Nephron progenitor cell (in vitro differentiated cells): ENCODE measurements at regions not wholly inside any gene's neighbourhood (a gene's known extent, or its start where the extent isn't known, plus 50 kb on each side); places are given as distances from the start of the nearest gene placed in this dataset.

Experiments
- DNase-seq: peaks from one replicate; pipeline ENCODE4 v3.0.0; 2021
- H3K27ac Mint-ChIP-seq: 2 replicates; pipeline ENCODE4 v1.8.0; 2021; ENCODE audit warnings: mild to moderate bottlenecking, moderate library complexity, mixed read lengths
- H3K27me3 Mint-ChIP-seq: 2 replicates; pipeline ENCODE4 v1.8.0; 2021; ENCODE audit warnings: mild to moderate bottlenecking, low read depth, mixed read lengths; ENCODE audit not compliant: poor library complexity
- H3K36me3 Mint-ChIP-seq: 2 replicates; pipeline ENCODE4 v1.8.0; 2021; ENCODE audit warnings: low read depth, mixed read lengths
- H3K4me1 Mint-ChIP-seq: 2 replicates; pipeline ENCODE4 v1.8.0; 2021; ENCODE audit warnings: mixed read lengths
- H3K4me3 Mint-ChIP-seq: 2 replicates; pipeline ENCODE4 v1.8.0; 2021; ENCODE audit warnings: mild to moderate bottlenecking, moderate library complexity, mixed read lengths
- H3K9me3 Mint-ChIP-seq: 2 replicates; pipeline ENCODE4 v1.8.0; 2021; ENCODE audit warnings: mild to moderate bottlenecking, moderate library complexity, mixed read lengths
- TF ChIP-seq, protein P1 (sequence below): fragments of 200-600 bp; sonication (generic); IDR thresholded peaks from 2 replicates; pipeline ENCODE4 v1.5.0; 2021; ENCODE audit warnings: antibody characterized with exemption

DNA sequence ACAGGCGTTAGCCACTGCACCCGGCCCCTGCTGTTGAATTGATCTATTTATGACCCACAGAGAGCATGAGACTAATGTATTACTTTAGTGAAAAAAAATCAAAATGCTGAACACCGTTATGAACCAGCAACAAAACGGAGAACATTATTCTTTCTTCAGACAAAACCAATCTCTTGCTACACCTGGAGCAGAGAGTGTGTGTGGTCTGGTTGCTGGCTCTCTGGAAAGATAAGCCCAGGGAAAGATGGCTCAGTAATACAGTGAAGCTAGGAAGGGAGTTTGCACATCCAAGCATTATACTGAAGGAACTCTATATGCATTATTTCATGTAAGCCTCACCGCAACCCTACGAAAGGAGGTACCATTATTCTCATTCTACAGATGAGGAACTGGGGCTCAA is 117.0 kb downstream of the GLUL start:
- Mint-ChIP-seq H3K27me3 (peaks cover 6% of the 10 kb centered on the region), H3K9me3 (no peaks in the 10 kb centered on the region), H3K4me3 (no peak overlapping the region), H3K27ac (no peak overlapping the region), H3K36me3 (no peaks in the 10 kb centered on the region), H3K4me1 (peaks cover 10% of the 10 kb centered on the region)
- DNase-seq, result no peak
- TF ChIP-seq, protein P1, sequence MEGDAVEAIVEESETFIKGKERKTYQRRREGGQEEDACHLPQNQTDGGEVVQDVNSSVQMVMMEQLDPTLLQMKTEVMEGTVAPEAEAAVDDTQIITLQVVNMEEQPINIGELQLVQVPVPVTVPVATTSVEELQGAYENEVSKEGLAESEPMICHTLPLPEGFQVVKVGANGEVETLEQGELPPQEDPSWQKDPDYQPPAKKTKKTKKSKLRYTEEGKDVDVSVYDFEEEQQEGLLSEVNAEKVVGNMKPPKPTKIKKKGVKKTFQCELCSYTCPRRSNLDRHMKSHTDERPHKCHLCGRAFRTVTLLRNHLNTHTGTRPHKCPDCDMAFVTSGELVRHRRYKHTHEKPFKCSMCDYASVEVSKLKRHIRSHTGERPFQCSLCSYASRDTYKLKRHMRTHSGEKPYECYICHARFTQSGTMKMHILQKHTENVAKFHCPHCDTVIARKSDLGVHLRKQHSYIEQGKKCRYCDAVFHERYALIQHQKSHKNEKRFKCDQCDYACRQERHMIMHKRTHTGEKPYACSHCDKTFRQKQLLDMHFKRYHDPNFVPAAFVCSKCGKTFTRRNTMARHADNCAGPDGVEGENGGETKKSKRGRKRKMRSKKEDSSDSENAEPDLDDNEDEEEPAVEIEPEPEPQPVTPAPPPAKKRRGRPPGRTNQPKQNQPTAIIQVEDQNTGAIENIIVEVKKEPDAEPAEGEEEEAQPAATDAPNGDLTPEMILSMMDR, result no peak

DNA sequence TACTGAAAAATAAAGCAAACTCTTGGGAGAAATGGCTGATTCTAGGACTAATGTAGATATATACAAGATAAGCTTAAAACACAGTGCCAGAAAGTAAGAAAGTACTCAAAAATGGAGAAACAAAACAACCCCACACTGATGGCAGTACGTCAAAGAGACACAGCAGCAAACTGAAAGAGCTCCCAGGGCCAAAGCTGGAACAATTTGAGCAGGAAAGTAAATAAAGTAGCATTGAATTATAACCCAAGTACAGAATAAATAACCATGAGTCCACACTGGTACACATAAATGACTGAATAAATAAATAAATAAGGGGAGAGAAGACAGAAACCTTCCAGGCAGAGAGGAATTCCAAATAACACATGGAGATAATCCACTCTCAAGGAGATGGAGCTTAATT is 120.9 kb downstream of the GLUL start:
- no peak overlapping the region for H3K4me3 Mint-ChIP-seq
- H3K36me3 Mint-ChIP-seq, result no peaks in the 10 kb centered on the region
- no peak overlapping the region for H3K27ac Mint-ChIP-seq
- peaks cover 6% of the 10 kb centered on the region for H3K27me3 Mint-ChIP-seq
- no peak for DNase-seq
- TF ChIP-seq, protein P1, result no peak
- H3K9me3 Mint-ChIP-seq, result no peaks in the 10 kb centered on the region
- H3K4me1 Mint-ChIP-seq, result peaks cover 14% of the 10 kb centered on the region

DNA sequence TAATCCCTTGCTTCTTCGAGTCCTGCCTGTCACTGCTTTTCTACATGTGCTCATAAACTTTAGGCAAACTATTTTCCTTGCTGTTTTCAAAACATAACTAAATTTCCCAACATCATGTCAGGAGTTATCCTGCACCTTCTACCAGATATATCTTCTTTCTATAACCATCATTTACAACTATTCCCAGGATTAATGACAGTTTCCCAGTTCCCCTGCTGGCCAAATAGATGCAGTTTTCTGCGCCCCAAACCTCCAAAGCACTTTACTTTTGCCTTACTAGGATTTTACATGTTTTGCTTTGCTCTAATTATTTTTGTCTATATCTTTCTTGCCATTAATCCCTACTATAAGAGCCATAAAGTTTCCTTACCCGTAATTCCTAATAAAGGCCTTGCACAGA is 122.5 kb downstream of the GLUL start:
- TF ChIP-seq, protein P1, result no peak
- H3K4me1 Mint-ChIP-seq, result peaks cover 15% of the 10 kb centered on the region
- H3K4me3 Mint-ChIP-seq, result no peak overlapping the region
- no peaks in the 10 kb centered on the region for H3K36me3 Mint-ChIP-seq
- DNase-seq, result no peak
- H3K9me3 Mint-ChIP-seq, result no peaks in the 10 kb centered on the region
- H3K27me3 Mint-ChIP-seq, result peaks cover 6% of the 10 kb centered on the region
- no peak overlapping the region for H3K27ac Mint-ChIP-seq

DNA sequence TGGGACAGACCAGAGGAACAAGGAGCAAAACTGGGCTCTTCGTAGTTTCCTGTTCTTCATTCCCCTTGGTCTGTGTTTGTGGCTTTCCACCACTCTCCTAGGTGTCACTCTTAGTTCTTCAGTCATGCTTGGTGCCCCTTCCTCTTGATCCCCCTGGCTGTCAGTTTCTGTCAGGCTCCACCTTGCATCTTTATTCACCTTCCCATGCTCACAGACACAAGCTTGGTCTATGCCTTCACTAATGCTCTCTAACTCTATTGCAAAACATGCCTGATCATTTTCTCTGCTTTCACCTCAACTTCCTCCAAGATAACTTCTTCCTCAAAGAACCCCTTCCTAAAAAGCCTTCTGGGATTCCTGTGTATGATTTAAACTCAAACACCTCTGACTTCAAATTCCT is 122.9 kb downstream of the GLUL start:
- DNase-seq, result no peak
- TF ChIP-seq, protein P1, result no peak
- peaks cover 6% of the 10 kb centered on the region for H3K27me3 Mint-ChIP-seq

DNA sequence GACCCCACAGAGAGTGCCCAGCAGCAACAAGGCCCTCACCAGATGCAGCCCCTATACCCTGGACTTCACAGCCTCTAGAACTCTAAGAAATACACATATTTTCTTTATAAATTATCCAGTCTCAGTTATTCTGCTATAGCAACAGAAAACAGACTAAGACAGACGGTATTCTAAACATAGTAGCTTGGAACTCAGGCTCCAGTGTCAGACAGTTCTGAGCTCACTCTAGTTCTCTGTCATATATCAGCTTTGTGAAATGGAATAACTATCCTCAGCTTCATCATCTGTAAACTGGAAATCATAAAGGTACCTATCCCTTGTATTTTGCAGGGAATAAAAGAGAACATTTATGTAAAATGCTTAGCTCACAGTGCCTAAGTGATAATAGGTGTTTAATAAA is 127.4 kb downstream of the GLUL start:
- TF ChIP-seq, protein P1, result no peak
- Mint-ChIP-seq H3K4me1 (peaks cover 13% of the 10 kb centered on the region), H3K27ac (no peak overlapping the region), H3K36me3 (no peaks in the 10 kb centered on the region), H3K9me3 (no peaks in the 10 kb centered on the region), H3K27me3 (peaks cover 6% of the 10 kb centered on the region), H3K4me3 (no peak overlapping the region)
- DNase-seq, result no peak

More for the DNA sequence above, 122.9 kb downstream of the GLUL start:
- Mint-ChIP-seq H3K36me3 (no peaks in the 10 kb centered on the region), H3K4me3 (no peak overlapping the region), H3K4me1 (peaks cover 15% of the 10 kb centered on the region), H3K27ac (no peak overlapping the region), H3K9me3 (no peaks in the 10 kb centered on the region)

DNA sequence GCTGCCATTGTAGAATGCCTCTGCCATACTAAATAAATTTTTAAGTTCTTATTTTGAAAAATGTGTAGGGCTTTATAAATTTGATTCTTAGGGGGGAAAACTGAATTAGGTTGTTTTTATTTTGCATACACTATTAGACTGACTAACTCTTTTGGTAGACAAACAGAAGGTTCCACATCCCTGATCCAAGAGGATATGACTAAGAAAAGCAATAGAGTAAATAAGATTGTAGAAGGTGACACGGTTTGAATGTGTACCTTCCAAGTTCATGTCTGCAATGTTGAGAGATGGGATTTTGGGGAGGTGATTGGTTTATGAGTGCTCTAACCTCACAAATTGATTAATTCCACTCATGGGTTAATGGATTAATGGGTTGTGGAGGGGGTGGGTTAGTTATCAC is 127.9 kb downstream of the GLUL start:
- Mint-ChIP-seq H3K27ac (no peak overlapping the region), H3K4me3 (no peak overlapping the region), H3K4me1 (peaks cover 16% of the 10 kb centered on the region), H3K27me3 (peaks cover 6% of the 10 kb centered on the region), H3K9me3 (no peaks in the 10 kb centered on the region), H3K36me3 (no peaks in the 10 kb centered on the region)
- DNase-seq, result no peak
- TF ChIP-seq, protein P1, result no peak
